ENCODE measurements at regions not wholly inside any gene's neighbourhood (a gene's known extent, or its start where the extent isn't known, plus 50 kb on each side); places are given as distances from the start of the nearest gene placed in this dataset.

GRCh38 chr11:13105237-13105844, 96.2 kb downstream of the RASSF10 start (continued):
- TF ChIP-seq MGA (IDR thresholded peaks at IDR 0.05) (peak; percentile 23; the same call in 1 of the 2 replicates), MTA1 (IDR thresholded peaks at IDR 0.05; ENCODE audit: borderline replicate concordance) (peak; percentile 82), DACH1 (IDR thresholded peaks at IDR 0.05; ENCODE audit: partially characterized antibody) (peak; percentile 79), PCBP2 (IDR thresholded peaks at IDR 0.05; ENCODE audit: low read depth, low read length, poor library complexity, severe bottlenecking) (no peak), NFATC3 (IDR thresholded peaks at IDR 0.05) (peak; percentile 83; the same call in 1 of the 2 replicates), KHSRP (IDR thresholded peaks at IDR 0.05) (peak; percentile 43; the same call in 1 of the 2 replicates), ZNF707 (CRISPR knock-in tag; conservative IDR thresholded peaks at IDR 0.05) (no peak), TFE3 (CRISPR knock-in tag; IDR thresholded peaks at IDR 0.05) (no peak), HDAC1 (IDR thresholded peaks at IDR 0.05) (peak; percentile 38 to 90; a peak in 2 of 4 replicates), BMI1 (IDR thresholded peaks at IDR 0.05; ENCODE audit: low read length) (no peak), ID3 (CRISPR knock-in tag; IDR thresholded peaks at IDR 0.05) (no peak), ID3 (tag; IDR thresholded peaks at IDR 0.05) (peak; percentile 76), FOXP1 (CRISPR knock-in tag; IDR thresholded peaks at IDR 0.05) (0 out of 2 replicates have a peak, but pooled peaks have one; percentile 42), XRCC3 (IDR thresholded peaks at IDR 0.05) (no peak), XRCC4 (IDR thresholded peaks at IDR 0.05; ENCODE audit: extremely low read depth, insufficient read depth, insufficient read length) (no peak), STAT5A (IDR thresholded peaks at IDR 0.05; ENCODE audit: borderline replicate concordance, low read length) (peak; percentile 85), GATAD2B (IDR thresholded peaks at IDR 0.05; ENCODE audit: borderline replicate concordance) (peak; percentile 92; the same call in 1 of the 2 replicates)
